Neuronal stem cell (in vitro differentiated cells): ENCODE measurements at regions not wholly inside any gene's neighbourhood (a gene's known extent, or its start where the extent isn't known, plus 50 kb on each side); places are given as distances from the start of the nearest gene placed in this dataset.
A peak's percentile ranks its signal among the peaks of the same experiment; 100 is the strongest.

Source experiments
- DNase-seq: peaks from one replicate; pipeline ENCODE4 v3.0.0-alpha.2; 2013; ENCODE audit warnings: low spot score
- H2AFZ ChIP-seq: one replicate; pipeline ENCODE4 v1.6.1; 2013; ENCODE audit warnings: mild to moderate bottlenecking, low read length, inconsistent platforms
- H2AK5ac ChIP-seq: 2 replicates; pipeline ENCODE4 v1.6.1; 2013; ENCODE audit warnings: low read depth, mild to moderate bottlenecking, inconsistent platforms, low read length, moderate library complexity, mixed read lengths
- H2BK120ac ChIP-seq: 2 replicates; pipeline ENCODE4 v1.6.1; 2013; ENCODE audit warnings: low read depth, mild to moderate bottlenecking, inconsistent platforms, low read length, moderate library complexity, mixed read lengths
- H2BK12ac ChIP-seq: one replicate; pipeline ENCODE4 v1.6.1; 2013; ENCODE audit warnings: low read length, inconsistent platforms
- H2BK15ac ChIP-seq: 2 replicates; pipeline ENCODE4 v1.6.1; 2013; ENCODE audit warnings: mild to moderate bottlenecking, low read length, inconsistent platforms, mixed read lengths
- H2BK5ac ChIP-seq: one replicate; pipeline ENCODE4 v1.6.1; 2013; ENCODE audit warnings: inconsistent platforms, mild to moderate bottlenecking, low read length, moderate library complexity
- H3K14ac ChIP-seq: one replicate; pipeline ENCODE4 v1.6.1; 2013; ENCODE audit warnings: low read length, inconsistent platforms
- H3K18ac ChIP-seq: 2 replicates; pipeline ENCODE4 v1.6.1; 2013; ENCODE audit warnings: low read length, inconsistent platforms
- H3K23ac ChIP-seq: 2 replicates; pipeline ENCODE4 v1.6.1; 2013; ENCODE audit warnings: low read depth, mild to moderate bottlenecking, mixed read lengths, low read length, inconsistent platforms; ENCODE audit not compliant: poor library complexity
- H3K27ac ChIP-seq: replicated peaks from 3 replicates; pipeline ENCODE4 v1.5.1; 2013; ENCODE audit warnings: low read length, inconsistent platforms
- H3K27me3 ChIP-seq, 3 experiments: 2 replicates each; pipeline ENCODE4 v1.6.1; 2013; ENCODE audit warnings: low read length in 3 of 3, mild to moderate bottlenecking in 2 of 3, inconsistent platforms in 1 of 3, low read depth in 1 of 3, mixed read lengths in 1 of 3, moderate library complexity in 1 of 3; ENCODE audit not compliant: control insufficient read depth in 3 of 3, insufficient read depth in 3 of 3
- H3K36me3 ChIP-seq, 2 donors: replicated peaks in 1 of 2; 2 replicates each; pipeline ENCODE4 v1.6.1; 2013; ENCODE audit warnings: low read length in 2 of 2; ENCODE audit not compliant: control insufficient read depth in 2 of 2, insufficient read depth in 2 of 2
- H3K4ac ChIP-seq: 2 replicates; pipeline ENCODE4 v1.6.1; 2013; ENCODE audit warnings: inconsistent platforms, mild to moderate bottlenecking, low read length, moderate library complexity
- H3K4me1 ChIP-seq, 2 donors: 1 replicate in 1 of 2; 2 replicates in 1 of 2; pipeline ENCODE4 v1.6.1; 2013; ENCODE audit warnings: low read length in 2 of 2, low read depth in 1 of 2; ENCODE audit not compliant: control insufficient read depth in 2 of 2, insufficient read depth in 1 of 2
- H3K4me2 ChIP-seq: one replicate; pipeline ENCODE4 v1.6.1; 2013; ENCODE audit warnings: mild to moderate bottlenecking, low read length, inconsistent platforms; ENCODE audit not compliant: insufficient read depth, poor library complexity, severe bottlenecking
- H3K4me3 ChIP-seq, 2 donors: 2 replicates each; pipeline ENCODE4 v1.5.1; 2013; ENCODE audit warnings: low read length in 2 of 2, mild to moderate bottlenecking in 2 of 2, inconsistent platforms in 1 of 2, moderate library complexity in 1 of 2
- H3K79me1 ChIP-seq: one replicate; pipeline ENCODE4 v1.6.1; 2013; ENCODE audit warnings: low read depth, mild to moderate bottlenecking, inconsistent platforms, low read length, moderate library complexity
- H3K9ac ChIP-seq: one replicate; pipeline ENCODE4 v1.6.1; 2013; ENCODE audit warnings: mild to moderate bottlenecking, low read depth, low read length, inconsistent platforms; ENCODE audit not compliant: poor library complexity
- H3K9me3 ChIP-seq, 2 donors: replicated peaks in 1 of 2; 2 replicates each; pipeline versions ENCODE3 to v1.6.1; 2013; ENCODE audit warnings: low read length in 2 of 2, mild to moderate bottlenecking in 2 of 2, inconsistent platforms in 1 of 2, low read depth in 1 of 2, mixed read lengths in 1 of 2, moderate library complexity in 1 of 2; ENCODE audit not compliant: control insufficient read depth in 2 of 2, insufficient read depth in 1 of 2
- H4K8ac ChIP-seq: one replicate; pipeline ENCODE4 v1.6.1; 2013; ENCODE audit warnings: low read depth, mild to moderate bottlenecking, inconsistent platforms, low read length, moderate library complexity
- H4K91ac ChIP-seq: one replicate; pipeline ENCODE4 v1.6.1; 2013; ENCODE audit warnings: low read length, low read depth, mild to moderate bottlenecking, inconsistent platforms; ENCODE audit not compliant: poor library complexity
- WGBS, 2 donors: extraction: QIAGEN DNeasy Blood & Tissue Kit; methylation state at CpG; one replicate each; pipeline ENCODE4 v1.1.7; 2013; ENCODE audit warnings: missing lambda C conversion rate in 2 of 2, mixed read lengths in 1 of 2; ENCODE audit not compliant: insufficient read length in 2 of 2, insufficient replicate concordance in 1 of 2; ENCODE audit errors: extremely low coverage in 2 of 2; 5-methylcytosine and 5-hydroxymethylcytosine counted together

DNA sequence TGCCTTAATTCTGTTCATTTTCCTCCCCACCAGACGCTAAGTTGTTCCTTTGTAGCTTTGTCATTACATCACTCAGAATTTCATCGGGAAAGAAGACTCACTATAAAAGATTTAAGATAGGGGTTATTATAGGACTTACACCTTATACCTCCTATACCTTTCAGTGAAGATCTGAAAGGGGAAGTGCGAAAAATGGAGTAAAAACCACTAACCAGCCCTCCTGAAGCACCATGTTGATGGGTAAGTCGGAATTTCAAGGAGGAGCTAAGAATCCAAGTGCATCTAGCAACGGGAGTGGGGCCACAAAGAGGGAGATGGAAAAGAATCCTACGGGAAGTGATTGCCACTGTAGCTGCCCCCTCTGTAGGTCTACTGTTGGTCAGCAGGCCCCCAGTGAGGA is 119.1 kb upstream of the H2AZ1 start:
- H3K4ac ChIP-seq: no peak overlapping the region
- no peak overlapping the region for H3K18ac ChIP-seq
- no peaks in the 10 kb centered on the region for H3K79me1 ChIP-seq
- no peaks in the 10 kb centered on the region for H3K36me3 ChIP-seq
- H3K4me3 ChIP-seq: no peak overlapping the region
- H2AK5ac ChIP-seq: no peak overlapping the region
- peaks cover 0 to 5% of the 10 kb centered on the region in 2 donors for H3K4me1 ChIP-seq
- no peak overlapping the region for H2BK12ac ChIP-seq
- peak overlapping the region; percentile 49 for H2AFZ ChIP-seq
- WGBS, 2 donors: no CpG with 5 or more reads among the region's 6 CpGs
- H2BK120ac ChIP-seq: no peak overlapping the region
- peaks cover 0 to 2% of the 10 kb centered on the region in 2 donors for H3K9me3 ChIP-seq
- no peak overlapping the region for H2BK5ac ChIP-seq
- H3K27ac ChIP-seq: no peak overlapping the region
- no peak overlapping the region for H3K4me2 ChIP-seq
- no peak overlapping the region for H4K8ac ChIP-seq
- no peaks in the 10 kb centered on the region for H3K27me3 ChIP-seq
- no peak overlapping the region for H2BK15ac ChIP-seq
- no peak overlapping the region for H3K14ac ChIP-seq
- no peak for DNase-seq
- H3K9ac ChIP-seq: no peak overlapping the region
- no peak overlapping the region for H3K23ac ChIP-seq
- H4K91ac ChIP-seq: no peak overlapping the region

DNA sequence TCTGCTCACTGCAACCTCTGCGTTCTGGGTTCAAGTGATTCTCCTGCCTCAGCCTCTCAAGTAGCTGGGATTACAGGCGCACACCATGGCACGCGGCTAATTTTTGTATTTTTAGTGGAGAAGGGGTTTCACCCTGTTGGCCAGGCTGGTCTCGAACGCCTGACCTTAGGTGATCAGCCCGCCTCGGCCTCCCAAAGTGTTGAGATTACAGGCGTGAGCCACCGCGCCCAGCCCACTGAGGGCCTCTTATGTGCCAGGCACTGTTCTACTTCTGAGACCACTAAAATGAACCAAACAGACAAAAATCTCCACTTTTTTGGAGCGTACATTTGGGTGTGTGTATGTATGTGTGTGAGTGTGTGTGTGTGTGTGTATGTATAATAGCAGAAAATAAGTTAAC is 117.2 kb upstream of the H2AZ1 start:
- Histone ChIP-seq H3K36me3 (no peaks in the 10 kb centered on the region), H3K4me2 (no peak overlapping the region), H3K18ac (no peak overlapping the region), H3K79me1 (no peaks in the 10 kb centered on the region), H3K9me3 (peaks cover 0 to 2% of the 10 kb centered on the region in 2 donors), H4K91ac (no peak overlapping the region), H3K27ac (peak overlapping the region; percentile 21), H2AK5ac (no peak overlapping the region), H2BK5ac (no peak overlapping the region), H3K4me1 (peaks cover 0 to 5% of the 10 kb centered on the region in 2 donors), H2AFZ (no peak overlapping the region), H2BK15ac (no peak overlapping the region), H3K14ac (no peak overlapping the region), H3K4ac (no peak overlapping the region), H3K27me3 (no peaks in the 10 kb centered on the region), H4K8ac (no peak overlapping the region), H3K23ac (no peak overlapping the region), H2BK120ac (no peak overlapping the region), H3K4me3 (no peak overlapping the region), H2BK12ac (no peak overlapping the region), H3K9ac (no peak overlapping the region)
- no peak for DNase-seq
- no CpG with 5 or more reads among the region's 12 CpGs for whole genome bisulfite sequencing, 2 donors

DNA sequence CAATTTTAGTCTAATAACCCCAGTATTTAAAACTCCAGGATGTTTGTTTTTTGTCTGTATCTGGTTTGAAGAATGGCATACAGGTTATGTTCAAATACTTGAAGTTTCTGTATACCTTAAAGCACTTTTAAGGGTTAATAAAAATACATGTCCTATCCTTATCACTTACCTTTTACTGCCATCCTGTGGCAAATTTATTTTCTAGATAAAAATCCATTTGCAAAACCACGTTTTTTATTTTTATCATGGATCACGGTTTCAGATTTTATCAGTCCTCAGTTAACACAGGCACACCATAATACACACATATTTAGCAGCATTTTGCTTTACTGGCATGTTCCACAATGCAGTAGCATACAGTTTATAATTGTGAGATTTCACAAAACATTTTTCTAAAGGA is 113.3 kb upstream of the H2AZ1 start:
- Histone ChIP-seq H3K27me3 (no peaks in the 10 kb centered on the region), H3K27ac (no peak overlapping the region), H3K36me3 (no peaks in the 10 kb centered on the region), H4K8ac (no peak overlapping the region), H2AK5ac (no peak overlapping the region), H2BK120ac (no peak overlapping the region), H3K23ac (no peak overlapping the region), H3K4me1 (peaks cover 0 to under 1% of the 10 kb centered on the region in 2 donors), H2BK5ac (no peak overlapping the region), H3K9ac (no peak overlapping the region), H3K79me1 (no peaks in the 10 kb centered on the region), H4K91ac (no peak overlapping the region), H3K9me3 (peaks cover 0 to 2% of the 10 kb centered on the region in 2 donors), H2BK12ac (no peak overlapping the region), H3K14ac (no peak overlapping the region), H3K4me2 (no peak overlapping the region), H3K18ac (no peak overlapping the region), H2AFZ (no peak overlapping the region), H3K4ac (no peak overlapping the region), H3K4me3 (no peak overlapping the region), H2BK15ac (no peak overlapping the region)
- no CpG with 5 or more reads among the region's 2 CpGs for WGBS, 2 donors
- DNase-seq: no peak

DNA sequence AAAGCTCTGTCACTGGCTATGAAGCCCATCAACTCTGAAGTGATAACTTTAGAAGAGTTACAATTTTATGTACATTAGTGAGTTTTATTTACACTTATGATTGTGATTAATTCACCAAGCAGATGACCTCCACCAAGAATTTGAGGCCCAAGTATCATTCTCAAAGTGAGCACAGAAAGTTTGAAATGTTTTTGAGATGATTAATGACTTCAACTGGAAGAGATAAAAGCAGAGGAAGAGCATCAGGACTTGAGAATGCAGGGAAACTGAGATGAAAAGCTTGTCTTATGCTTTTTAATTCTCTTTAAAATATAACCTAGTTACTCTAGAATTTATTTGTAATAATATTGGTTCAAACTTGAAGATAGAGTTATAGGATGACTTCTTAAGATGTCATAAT is 112.8 kb upstream of the H2AZ1 start:
- Histone ChIP-seq H3K79me1 (no peaks in the 10 kb centered on the region), H2AK5ac (no peak overlapping the region), H3K27me3 (no peaks in the 10 kb centered on the region), H3K36me3 (no peaks in the 10 kb centered on the region), H3K4me3 (no peak overlapping the region), H2BK12ac (no peak overlapping the region), H3K9me3 (peaks cover 0 to 2% of the 10 kb centered on the region in 2 donors), H3K18ac (no peak overlapping the region), H3K4ac (no peak overlapping the region), H3K14ac (no peak overlapping the region), H3K4me1 (no peaks in the 10 kb centered on the region), H4K91ac (no peak overlapping the region), H2AFZ (no peak overlapping the region), H3K23ac (no peak overlapping the region), H3K27ac (no peak overlapping the region), H3K9ac (no peak overlapping the region), H2BK5ac (no peak overlapping the region), H3K4me2 (no peak overlapping the region), H4K8ac (no peak overlapping the region), H2BK15ac (no peak overlapping the region), H2BK120ac (no peak overlapping the region)
- no peak for DNase-seq
